ENCODE measurements at regions not wholly inside any gene's neighbourhood (a gene's known extent, or its start where the extent isn't known, plus 50 kb on each side); places are given as distances from the start of the nearest gene placed in this dataset.

DNA sequence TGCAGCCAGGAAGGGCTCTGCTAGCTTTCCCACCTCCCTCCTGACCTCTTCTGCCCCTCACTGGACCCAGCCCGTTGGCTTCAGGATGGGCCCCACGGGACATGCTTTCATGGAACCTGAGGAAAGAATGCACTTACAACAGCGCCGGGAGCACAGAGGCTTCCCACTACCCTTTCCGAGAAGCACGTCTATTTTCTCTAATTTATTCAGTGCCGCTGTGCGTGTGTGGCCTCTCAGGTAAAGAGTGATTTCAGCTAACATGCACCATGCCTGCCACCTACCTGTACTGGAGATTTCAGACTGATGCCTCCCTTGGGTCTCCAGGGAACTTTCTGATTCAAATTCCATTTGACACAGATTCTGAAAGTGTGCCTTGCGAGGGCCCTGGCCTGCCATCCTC is 140.1 kb downstream of the CYLD start:
- no peak for DNase-seq (ENCODE audit: extremely low read depth in 1 of 2, low read depth in 1 of 2)

DNA sequence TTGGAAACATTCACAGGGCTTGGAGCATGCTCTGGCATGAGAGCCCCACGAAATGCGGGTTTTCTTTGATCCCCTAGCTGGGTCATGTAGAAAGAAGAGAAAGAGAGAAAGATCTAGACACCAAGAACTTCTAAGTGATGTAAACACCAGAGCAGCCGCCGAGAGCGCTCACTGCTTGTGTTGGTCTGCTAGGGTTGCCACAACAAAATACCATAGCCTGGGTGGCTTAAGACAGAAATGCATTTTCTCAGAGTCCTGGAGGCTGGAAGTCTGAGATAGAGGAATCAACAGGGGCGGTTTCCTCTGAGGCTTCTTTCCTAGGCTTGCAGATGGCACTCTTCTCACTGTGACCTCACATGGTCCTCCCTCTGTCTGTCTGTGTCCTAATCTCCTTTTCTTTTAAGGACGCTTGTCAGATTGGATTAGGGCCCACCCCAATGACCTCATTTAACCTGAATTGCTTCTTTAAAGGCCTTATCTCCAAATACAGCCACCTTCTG is 139.5 kb downstream of the CYLD start:
- no peak for DNase-seq (ENCODE audit: extremely low read depth in 1 of 2, low read depth in 1 of 2)

DNA sequence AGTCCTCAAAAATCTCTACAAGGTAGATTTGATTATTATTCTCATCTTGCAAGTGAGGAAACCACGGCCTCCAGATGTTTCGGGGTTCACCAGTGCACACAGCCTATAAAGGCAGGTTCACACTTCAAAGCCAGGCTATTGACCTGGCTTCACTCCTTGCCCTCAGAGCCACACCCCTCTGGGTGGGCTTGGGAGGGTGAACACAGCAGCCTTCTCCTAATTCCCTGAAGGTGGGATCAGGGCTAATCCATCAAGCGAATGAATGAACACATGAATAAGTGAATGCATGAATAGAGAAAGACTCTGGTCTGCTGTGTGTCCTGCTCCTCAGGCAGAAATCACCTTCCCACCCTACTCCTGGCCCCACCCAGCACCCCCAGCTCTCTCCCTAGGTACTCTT is 139.0 kb downstream of the CYLD start:
- no peak for DNase-seq (ENCODE audit: extremely low read depth in 1 of 2, low read depth in 1 of 2)

DNA sequence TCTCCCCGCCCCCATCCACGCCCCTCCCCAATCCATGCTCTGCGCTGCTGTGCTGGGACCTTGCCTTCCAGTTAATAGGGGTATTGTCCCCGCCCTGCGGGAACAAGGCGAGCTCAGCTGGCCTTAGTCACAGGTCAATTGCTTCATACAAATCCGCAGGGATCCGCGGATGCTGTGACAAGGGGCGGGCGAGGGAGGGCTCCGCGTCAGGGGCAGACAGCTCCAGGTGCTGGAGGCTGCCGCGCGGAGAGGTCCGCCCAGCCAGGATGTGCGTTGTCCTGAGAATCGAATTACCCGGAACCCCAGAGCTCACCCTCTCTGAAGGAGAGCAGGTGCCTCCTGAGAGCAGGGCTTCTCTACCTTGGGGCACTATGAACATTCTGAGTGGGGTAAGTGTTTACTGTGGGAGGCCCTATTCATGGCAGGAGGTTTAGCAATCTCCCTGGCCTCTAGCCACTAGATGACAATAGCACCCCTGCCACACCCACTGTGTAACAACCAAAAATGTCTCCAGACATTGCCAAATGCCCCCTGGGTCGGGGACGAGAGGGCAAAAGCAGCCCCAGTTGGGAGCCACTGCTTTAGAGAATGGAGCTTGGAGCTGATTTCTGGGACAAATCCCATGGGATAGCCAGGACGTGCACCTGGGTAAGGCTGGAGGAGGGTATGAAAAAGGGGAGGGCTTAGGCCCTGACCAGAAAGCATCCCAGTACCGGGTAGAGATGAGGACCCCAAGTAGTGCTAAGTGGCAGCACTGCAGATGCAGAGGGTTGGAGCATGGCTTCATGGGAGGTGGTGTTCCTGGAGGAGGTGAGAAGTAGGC is 138.2 kb downstream of the CYLD start:
- DNase-seq (ENCODE audit: extremely low read depth in 1 of 2, low read depth in 1 of 2) = no peak

DNA sequence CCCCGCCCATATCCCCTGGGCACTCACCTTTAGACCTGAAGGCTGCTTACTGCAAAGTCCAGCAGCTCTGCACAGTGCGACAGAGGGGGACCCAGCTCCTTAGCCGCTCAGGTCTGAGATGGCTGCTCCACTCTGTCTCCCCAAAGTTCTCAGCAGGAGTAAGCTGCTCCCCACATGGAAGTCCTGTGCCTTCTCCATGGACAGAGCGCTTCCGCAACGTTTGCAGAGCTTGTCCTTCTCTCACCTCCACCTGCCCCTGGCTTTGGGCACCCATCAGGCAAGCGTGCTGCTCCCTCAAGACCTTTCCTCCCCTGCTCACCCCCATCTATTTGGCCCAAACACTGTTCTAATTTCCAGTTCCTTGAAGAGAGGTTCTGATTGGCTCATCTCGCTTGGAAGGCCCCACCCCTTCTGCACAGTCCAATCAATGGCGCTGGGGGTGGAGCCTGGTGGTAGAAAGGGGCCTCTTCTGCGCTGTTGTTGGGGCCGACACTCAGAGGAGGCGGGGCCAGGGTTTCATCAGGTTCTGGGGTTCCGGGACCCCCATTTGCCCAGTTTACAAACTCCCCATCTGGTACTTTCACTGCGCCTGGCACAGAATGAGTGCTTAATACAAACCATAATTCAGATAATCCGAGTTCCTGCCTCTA is 137.2 kb downstream of the CYLD start:
- DNase-seq (ENCODE audit: extremely low read depth in 1 of 2, low read depth in 1 of 2) = no peak

DNA sequence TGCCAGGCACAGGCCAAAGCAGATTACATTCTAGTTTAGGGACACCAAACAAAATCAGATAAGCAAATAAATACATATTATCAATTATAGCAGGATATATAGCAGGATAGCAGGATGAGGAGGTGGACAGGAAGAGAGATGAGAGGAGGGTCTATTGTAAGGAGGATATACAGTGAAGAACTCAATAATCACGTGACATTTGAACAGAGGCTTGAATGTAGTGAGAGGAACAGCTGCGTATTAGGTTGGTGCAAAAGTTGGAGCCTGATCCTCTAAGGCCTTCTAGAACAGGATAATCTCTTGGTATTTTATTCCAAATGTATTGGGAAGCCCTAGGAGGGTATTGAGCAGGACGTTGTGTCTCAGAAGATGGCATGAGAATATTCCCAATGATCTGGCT is 136.7 kb downstream of the CYLD start:
- DNase-seq (ENCODE audit: extremely low read depth in 1 of 2, low read depth in 1 of 2) = no peak

DNA sequence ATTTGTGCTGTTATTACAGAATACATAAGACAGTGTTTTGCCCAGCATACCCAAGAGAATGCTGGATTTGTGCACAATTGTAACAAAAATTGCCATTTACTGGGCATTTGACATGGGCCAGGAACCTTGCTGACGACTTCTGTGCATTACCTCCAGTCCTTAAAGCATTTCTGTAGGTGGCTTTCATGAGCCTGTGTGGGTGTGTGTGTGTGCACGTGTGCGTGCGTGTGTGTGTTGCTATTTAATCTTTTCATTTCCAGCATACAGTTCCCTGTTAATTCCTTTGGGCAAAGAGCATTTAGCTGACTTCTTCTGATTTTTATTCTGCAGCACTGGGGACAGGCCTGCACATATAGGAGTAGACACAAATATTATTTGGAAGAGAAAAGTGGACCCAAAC is 134.4 kb downstream of the CYLD start:
- DNase-seq (ENCODE audit: extremely low read depth in 1 of 2, low read depth in 1 of 2) = no peak

DNA sequence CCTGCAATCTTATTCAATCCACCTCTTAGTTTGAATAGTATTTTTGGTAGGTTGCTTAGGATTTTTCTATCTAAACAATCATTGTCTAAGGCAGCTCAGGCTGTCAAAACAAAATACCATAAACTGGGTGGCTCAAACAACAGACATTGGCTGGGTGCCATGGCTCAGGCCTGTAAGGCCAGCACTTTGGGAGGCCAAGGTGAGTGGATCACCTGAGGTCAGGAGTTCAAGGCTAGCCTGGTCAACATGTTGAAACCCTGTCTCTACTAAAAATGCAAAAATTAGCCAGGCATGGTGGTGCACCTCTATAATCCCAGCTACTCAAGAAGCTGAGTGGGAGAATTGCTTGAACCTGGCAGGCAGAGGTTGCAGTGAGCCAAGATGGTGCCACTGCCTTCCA is 126.7 kb downstream of the CYLD start:
- DNase-seq (ENCODE audit: extremely low read depth in 1 of 2, low read depth in 1 of 2) = no peak

DNA sequence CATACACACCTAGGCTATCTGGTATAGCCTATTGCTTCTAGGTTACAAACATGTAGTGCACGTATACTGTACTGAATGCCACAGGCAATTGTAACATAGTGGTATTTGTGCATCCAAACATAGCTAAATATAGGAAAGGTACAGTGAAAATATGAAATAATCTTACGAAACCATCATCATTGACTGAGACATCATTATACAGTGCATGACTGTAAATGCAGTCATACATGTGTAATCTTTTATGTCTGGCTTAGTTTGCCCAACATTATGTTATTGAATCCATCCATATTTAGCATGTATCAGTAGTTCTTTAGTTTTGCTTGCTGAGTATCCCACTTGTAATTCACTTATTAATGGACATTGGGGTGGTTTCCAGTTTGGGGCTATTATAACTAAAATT is 124.9 kb downstream of the CYLD start:
- DNase-seq (ENCODE audit: extremely low read depth in 1 of 2, low read depth in 1 of 2) = no peak

DNA sequence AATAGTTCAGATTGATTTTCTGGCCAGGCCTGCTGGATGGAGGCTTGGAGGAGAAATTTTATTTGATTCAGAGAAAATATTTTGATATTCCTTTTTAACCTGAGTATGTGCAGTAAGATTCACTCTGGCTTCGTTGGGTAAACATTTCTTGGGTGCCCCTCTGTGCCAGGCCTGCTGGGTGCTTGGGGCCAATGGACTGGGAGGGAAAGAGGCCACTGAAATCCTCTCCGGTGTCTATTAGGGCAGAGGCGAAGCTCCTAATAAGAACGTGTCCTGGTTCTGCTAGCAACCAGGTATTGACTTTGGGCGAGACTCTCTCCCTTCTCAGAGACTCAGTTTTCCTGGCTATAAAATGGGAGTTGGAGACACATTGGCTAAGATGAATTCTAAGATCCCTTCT is 122.5 kb downstream of the CYLD start:
- no peak for DNase-seq (ENCODE audit: extremely low read depth in 1 of 2, low read depth in 1 of 2)

DNA sequence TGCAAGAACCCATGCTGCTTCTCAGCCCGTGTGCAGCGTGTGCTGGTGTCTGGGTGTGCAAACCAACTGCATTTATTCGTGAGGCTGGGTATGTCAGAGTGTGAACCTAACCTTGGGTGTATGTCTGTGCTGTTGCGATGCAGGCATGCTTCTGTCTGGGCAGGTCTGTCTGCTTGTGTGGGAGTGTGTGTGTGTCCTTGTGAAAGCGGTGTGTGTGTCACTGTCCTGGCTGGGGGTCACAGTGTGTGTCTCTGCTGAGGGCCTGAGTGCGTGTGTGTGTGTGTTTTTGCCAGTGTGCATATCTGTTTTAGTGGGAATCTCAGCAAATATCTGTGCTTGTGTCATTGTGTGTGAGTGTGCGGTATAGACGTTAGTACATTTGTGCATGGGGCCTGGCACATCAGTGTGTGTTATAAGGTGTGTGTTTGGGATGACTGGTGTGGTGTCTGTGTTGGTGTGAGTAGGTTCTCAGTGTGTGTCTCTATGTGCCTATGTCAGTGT is 121.8 kb downstream of the CYLD start:
- DNase-seq (ENCODE audit: extremely low read depth in 1 of 2, low read depth in 1 of 2) = no peak

DNA sequence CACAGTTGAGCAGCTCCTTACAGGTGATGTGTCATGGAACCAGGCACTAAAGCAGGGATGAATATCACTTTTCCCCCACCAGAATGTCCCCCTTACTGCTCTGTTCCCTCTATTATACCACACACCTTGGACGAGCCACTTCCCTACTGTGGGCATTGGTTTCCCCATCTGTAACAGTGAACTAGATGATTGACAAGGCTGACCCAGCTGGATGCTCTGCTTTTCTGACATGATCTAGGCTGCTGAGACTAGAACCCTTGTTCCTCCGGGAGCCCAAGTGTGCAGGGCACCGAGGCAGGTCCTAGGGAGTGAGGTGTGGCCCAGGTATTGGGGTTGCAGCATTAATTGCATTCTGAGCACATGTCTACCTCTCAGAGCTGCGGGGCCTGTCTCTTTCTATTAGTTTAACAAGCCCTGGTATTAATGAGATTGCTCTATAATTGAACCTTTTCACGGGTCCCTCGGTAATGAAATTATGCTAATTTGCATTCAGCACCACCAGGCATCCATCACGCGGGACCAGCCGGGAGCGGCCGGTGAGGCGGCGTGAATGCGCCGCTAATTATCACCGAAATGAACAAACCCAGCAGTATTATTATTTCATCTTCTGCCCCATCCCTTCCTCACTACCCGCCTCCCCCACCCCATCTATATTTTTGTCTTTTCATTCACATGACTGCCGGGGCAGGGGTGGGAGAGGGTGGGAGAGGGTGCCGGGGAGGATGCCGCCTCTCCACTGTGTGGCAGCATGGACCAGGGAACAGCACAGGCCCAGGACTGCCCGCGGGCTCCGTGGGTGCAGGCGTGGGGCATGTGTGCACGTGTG is 121.1 kb downstream of the CYLD start:
- DNase-seq (ENCODE audit: extremely low read depth in 1 of 2, low read depth in 1 of 2) = no peak

DNA sequence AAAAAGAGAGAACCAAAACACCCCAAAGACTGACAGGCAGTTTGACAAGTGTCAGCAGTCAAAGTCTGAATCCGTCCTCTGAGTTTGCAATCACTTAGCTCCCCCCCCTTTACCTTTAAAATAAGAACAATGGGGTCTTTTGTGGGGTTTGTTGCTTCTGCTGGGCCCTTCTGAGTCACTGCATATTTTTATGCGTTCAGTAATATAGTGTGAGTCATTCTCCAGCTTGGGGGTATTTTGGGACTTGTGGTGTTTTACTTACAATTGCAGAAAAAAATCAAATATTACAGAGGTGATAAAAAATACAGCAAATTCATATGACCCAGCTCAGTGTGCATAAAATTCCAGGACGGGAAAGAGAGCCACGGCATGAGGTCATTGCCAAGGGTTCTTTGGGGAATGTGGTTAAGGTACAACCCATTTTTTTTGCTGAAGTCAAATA is 120.1 kb downstream of the CYLD start:
- DNase-seq (ENCODE audit: extremely low read depth in 1 of 2, low read depth in 1 of 2) = no peak

DNA sequence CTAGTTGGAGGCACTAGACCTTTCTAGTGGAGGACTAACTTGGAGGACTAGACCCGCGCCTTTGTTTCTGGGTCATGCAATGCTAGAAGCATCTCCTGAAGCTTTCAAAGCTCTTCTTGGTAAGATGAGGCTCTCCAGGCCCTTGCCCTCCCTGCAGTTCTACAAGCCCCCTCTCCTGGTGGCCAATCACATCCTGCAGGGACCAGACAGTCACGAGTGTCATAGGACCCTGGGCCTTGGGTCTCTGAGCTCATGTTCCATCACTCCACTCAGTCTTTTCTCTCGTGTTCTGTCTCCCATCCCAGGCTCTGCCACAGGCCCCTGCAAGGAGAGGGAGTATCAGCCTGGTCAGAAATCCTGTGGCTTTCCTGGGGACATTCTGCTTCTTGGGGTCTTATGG is 119.6 kb downstream of the CYLD start:
- DNase-seq (ENCODE audit: extremely low read depth in 1 of 2, low read depth in 1 of 2) = no peak

DNA sequence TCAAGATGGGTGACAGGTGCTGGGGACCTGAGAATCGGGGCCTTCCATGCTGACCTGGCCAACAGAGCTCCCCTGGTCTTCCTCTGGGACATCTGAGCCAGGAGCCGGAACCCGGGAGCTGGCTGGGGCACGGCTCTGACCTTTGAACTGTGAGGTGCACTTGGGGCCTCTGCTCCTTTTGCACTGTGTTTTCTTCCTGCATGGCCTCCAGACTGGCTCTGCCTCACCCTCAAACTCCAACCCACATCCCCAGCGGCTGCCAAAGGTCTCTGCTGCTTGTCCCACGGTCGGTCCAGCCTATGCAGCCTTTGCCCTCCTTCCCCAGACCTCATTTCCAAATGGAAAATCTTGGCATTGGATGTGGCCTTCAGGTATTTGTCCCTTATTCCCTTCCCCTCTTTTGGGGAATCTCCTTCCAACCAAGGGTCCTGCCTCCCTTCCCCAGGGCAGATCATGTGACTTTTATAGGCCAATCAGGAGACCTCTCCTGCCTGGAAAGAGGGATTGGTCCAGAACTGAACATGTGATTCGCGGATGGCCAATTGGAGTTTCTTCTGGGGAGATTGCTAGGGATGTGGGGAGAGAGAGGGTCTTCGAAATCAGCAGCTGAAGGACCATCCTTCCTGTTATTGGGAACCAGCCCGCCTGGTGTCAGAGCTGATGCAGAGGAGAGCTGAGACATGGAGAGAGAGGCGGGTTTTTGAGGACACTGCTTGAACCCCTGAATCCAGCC is 117.9 kb downstream of the CYLD start:
- DNase-seq (ENCODE audit: extremely low read depth in 1 of 2, low read depth in 1 of 2) = no peak

DNA sequence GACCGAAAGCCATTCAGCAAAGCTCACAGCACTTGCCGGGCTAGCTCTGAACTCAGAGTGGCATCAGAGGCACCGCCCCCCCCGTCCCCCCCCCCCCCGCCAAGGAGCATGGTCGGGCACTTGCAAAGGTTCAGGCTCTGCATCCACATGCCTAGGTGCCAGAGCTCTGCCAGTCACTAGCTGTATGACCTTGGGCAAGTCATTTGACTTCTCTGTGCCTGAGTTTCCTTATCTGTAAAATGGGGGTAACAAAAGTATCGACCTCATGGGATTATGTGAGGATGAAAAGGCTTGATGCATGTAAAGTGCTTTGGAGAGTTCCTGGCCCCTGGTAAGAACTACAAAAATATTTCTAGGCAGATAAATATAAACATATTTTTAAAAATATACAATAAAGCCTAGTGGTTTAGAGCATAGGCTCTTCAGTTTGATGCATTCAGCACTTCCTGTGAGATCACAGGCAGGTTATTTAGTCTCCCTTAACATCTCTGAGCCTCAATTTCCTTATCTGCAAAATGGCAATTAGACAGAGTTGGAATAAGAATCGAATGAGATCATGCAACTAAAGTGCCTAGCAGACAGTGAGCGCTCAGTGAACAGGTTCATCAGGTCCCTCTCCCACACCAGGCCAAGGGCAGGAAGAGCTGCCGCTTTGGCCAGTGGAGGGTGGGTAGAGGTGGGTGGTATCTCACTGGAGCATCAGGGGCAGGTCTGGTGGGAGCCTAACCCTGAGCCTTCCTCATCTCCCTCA is 117.2 kb downstream of the CYLD start:
- no peak for DNase-seq (ENCODE audit: extremely low read depth in 1 of 2, low read depth in 1 of 2)

DNA sequence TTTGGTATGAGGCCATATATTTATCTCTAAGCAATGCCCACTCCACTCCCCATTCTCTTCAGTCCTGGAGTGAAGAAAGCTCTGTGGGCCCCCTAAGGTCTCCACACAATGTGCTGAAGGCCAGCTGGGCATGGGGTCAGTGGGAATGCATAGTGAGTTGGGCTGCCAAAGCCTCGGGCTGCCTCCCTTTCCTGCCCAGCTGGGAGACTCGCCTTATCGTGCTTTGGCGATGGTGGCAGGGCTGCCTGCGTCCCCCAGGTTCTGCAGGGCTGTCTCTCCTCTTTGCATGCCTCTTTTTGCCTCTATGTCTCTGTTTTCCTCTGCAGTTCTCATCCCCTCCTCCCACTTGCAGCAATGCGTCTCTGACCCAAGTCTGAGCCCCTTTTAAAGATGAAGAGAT is 116.5 kb downstream of the CYLD start:
- no peak for DNase-seq (ENCODE audit: extremely low read depth in 1 of 2, low read depth in 1 of 2)

DNA sequence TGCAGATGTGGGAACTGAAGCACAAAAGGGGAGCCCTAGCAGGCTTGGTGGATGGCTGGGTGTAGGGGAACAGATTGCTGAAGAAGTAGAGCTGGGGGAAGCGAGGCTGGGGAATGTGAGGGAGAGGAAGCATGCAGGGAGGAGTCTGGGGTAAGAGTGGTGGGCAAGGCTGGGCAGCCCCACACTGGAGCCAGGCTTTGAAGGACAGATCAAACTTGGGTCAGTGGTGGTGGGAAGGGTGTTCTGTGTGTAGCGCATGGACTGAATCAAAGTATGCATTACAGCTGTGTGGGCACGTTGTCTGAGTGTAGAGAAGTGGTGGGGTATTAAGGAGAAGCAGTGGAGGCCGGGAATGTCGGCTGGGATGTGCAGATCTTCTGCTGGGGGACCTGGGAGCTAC is 116.0 kb downstream of the CYLD start:
- no peak for DNase-seq (ENCODE audit: extremely low read depth in 1 of 2, low read depth in 1 of 2)

DNA sequence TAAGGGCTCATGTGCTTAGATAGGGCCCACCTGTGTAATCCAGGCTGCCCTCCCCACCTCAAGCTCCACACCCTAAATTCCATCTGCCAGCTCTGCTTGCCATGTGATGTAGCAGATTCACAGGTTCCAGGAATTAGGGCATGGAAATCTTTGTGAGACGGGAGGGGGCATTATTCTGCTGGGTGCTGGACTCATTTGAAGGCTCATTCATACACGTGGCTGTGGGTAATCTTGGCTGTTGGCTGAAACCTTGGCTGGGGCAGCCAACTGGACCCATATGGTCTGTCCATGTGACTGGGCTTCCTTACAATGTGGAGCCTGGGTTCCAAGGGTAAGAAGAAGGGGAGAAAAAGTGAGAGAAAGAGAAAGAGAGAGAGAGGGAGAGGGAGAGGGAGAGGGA is 115.1 kb downstream of the CYLD start:
- no peak for DNase-seq (ENCODE audit: extremely low read depth in 1 of 2, low read depth in 1 of 2)

DNA sequence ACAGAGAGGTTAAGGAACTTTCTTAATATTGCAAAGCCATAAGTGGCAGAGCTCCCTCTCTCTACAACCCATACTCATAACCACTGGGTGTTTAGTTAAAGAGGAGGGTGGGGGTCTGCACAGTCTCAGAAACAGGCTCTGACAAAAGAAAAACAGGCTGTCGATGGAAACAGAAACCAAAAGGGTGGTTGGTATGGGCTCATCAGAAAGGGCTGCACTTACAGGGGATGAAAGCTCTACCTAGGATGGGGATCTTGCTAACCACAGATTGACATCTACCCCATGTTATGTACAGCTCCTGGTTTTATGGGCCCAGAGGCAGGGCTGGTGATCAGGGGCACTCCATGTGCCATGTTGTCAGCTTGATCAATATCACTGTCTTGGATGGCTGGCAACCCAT is 111.4 kb downstream of the CYLD start:
- DNase-seq (ENCODE audit: extremely low read depth in 1 of 2, low read depth in 1 of 2) = no peak
